ENCODE measurements at regions not wholly inside any gene's neighbourhood (a gene's known extent, or its start where the extent isn't known, plus 50 kb on each side); places are given as distances from the start of the nearest gene placed in this dataset.

- no peak overlapping the region for H3K4me3 ChIP-seq
- H3K27me3 ChIP-seq, result peaks cover 0 to 44% (median 0%) of the 10 kb centered on the region in 4 donors
- WGBS, 2 donors, result 56 to 65% methylated on average over 13 to 14 of the region's 15 CpGs
- DNase-seq, result no peak
- H3K9me3 ChIP-seq, result no peaks in the 10 kb centered on the region
- no peak for TF ChIP-seq POLR2A (IDR thresholded peaks at IDR 0.05)
- no peak for TF ChIP-seq CTCF (IDR thresholded peaks at IDR 0.05)
- H3K27ac ChIP-seq, result no peak overlapping the region
- H3K36me3 ChIP-seq, result no peaks in the 10 kb centered on the region
- no peaks in the 10 kb centered on the region for H3K4me1 ChIP-seq
- intact Hi-C loops (cut with DNase I), result no loop called here
Measured at GRCh38 chr22:49111085-49111484, 716.6 kb downstream of the BRD1 start.

DNA sequence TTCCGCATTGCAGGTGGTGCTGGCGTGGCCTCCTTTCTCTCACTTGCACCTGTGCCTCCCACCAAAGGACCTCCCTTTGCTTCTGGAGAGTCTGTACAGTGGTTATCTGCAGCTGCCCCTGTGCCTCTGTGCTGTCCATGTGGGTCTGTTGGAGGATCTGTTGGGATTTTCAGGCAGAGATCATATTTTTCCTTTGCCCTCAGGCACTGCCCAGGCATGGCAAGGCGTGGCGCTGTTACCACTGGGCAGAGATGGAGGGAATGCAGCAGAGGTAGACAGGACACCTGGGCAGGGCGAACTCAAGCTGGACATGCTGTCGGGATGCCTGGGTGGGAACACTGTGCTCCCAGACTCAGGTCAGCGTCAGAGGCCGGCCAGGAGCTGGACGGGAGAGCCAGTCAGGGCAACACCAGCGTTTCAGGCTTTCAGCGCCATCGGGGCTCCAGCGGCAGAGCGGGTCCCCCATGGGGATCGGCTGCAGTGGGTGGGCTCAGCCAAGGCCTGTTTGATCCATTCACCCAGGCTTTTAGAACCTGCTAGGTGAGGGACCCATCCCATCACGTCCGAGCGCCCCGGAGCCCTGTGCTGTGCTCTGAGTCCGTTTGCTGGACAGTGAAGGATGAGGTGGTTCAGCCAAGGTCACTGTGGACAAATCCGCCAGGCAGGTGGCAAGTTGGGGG lies 718.9 kb downstream of the BRD1 start:
- DNase-seq, result no peak
- Histone ChIP-seq H3K36me3 (no peaks in the 10 kb centered on the region), H3K27me3 (peaks cover 0 to 59% (median 0%) of the 10 kb centered on the region in 4 donors), H3K9me3 (no peaks in the 10 kb centered on the region), H3K4me1 (no peaks in the 10 kb centered on the region), H3K27ac (no peak overlapping the region), H3K4me3 (no peak overlapping the region)
- TF ChIP-seq CTCF (IDR thresholded peaks at IDR 0.05) (no peak), POLR2A (IDR thresholded peaks at IDR 0.05) (no peak)
- intact Hi-C loops (cut with DNase I), result no loop called here
- whole genome bisulfite sequencing, 2 donors, result 54 to 60% methylated on average over 3 to 9 of the region's 21 CpGs

GRCh38 chr22:49107961-49108530 lies 719.6 kb downstream of the BRD1 start:
- Histone ChIP-seq H3K4me3 (no peak overlapping the region), H3K9me3 (no peaks in the 10 kb centered on the region), H3K27ac (no peak overlapping the region), H3K4me1 (no peaks in the 10 kb centered on the region), H3K27me3 (peaks cover 0 to 65% (median 0%) of the 10 kb centered on the region in 4 donors), H3K36me3 (no peaks in the 10 kb centered on the region)
- intact Hi-C loops (cut with DNase I), result no loop called here
- 87 to 95% methylated on average over 3 to 4 of the region's 16 CpGs for WGBS, 2 donors
- no peak for TF ChIP-seq CTCF (IDR thresholded peaks at IDR 0.05)
- TF ChIP-seq POLR2A (IDR thresholded peaks at IDR 0.05), result no peak
- DNase-seq, result no peak

GRCh38 chr22:49107561-49107960 lies 720.1 kb downstream of the BRD1 start:
- no peak for DNase-seq
- no peaks in the 10 kb centered on the region for H3K4me1 ChIP-seq
- H3K27ac ChIP-seq, result no peak overlapping the region
- peaks cover 0 to 65% (median 0%) of the 10 kb centered on the region in 4 donors for H3K27me3 ChIP-seq
- H3K9me3 ChIP-seq, result no peaks in the 10 kb centered on the region
- H3K4me3 ChIP-seq, result no peak overlapping the region
- TF ChIP-seq POLR2A (IDR thresholded peaks at IDR 0.05), result no peak
- TF ChIP-seq CTCF (IDR thresholded peaks at IDR 0.05), result no peak
- no peaks in the 10 kb centered on the region for H3K36me3 ChIP-seq
- 60 to 70% methylated on average over 6 to 7 of the region's 8 CpGs for WGBS, 2 donors
- intact Hi-C loops (cut with DNase I), result no loop called here

DNA sequence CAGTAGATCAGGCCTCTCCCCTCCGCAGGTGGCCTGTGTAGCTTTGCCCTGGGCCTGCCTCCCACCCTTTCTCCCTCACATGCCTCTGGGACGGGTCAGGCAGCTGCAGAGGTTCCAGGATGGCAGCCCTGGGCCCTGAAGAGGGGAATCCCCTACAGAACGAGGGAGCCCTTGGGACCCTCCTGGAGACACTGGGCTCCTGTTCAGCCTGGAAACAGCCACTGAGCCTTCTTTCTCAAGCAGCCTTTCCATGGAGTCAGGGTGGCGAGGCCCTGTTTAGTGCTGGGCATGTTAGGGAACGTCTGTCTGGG lies 720.9 kb downstream of the BRD1 start:
- intact Hi-C loops (cut with DNase I), result no loop called here
- TF ChIP-seq CTCF (IDR thresholded peaks at IDR 0.05) (no peak), POLR2A (IDR thresholded peaks at IDR 0.05) (no peak)
- peaks cover 0 to 72% (median 0%) of the 10 kb centered on the region in 4 donors for H3K27me3 ChIP-seq
- H3K9me3 ChIP-seq, result no peaks in the 10 kb centered on the region
- WGBS, 2 donors, result 19 to 52% methylated on average over 2 to 3 of the region's 5 CpGs
- no peaks in the 10 kb centered on the region for H3K36me3 ChIP-seq
- DNase-seq, result no peak
- H3K27ac ChIP-seq, result no peak overlapping the region
- no peak overlapping the region for H3K4me3 ChIP-seq
- no peaks in the 10 kb centered on the region for H3K4me1 ChIP-seq

All from esophagus squamous epithelium (tissue), 5 donors.